ENCODE measurements at regions not wholly inside any gene's neighbourhood (a gene's known extent, or its start where the extent isn't known, plus 50 kb on each side); places are given as distances from the start of the nearest gene placed in this dataset.

- DNase-seq: no peak
- no CpG with 5 or more reads among the region's 2 CpGs for WGBS (ENCODE audit: extremely low coverage, insufficient read length, low lambda C conversion rate)
- H3K9me3 ChIP-seq (ENCODE audit: control insufficient read depth, low read depth, low read length): no peaks in the 10 kb centered on the region
Observed at GRCh38 chr1:233478611-233479010, 135.3 kb upstream of the KCNK1 start.

More at GRCh38 chr1:233478611-233479010, 135.3 kb upstream of the KCNK1 start:
- Histone ChIP-seq H2BK120ac (ENCODE audit: low read depth, low read length, poor library complexity, severe bottlenecking) (no peak overlapping the region), H2AK5ac (ENCODE audit: insufficient read length, low read length) (no peak overlapping the region), H3K56ac (ENCODE audit: insufficient read length, low read depth, low read length) (no peak overlapping the region), H2BK5ac (ENCODE audit: insufficient read length, low read length) (no peak overlapping the region), H3K4me1 (ENCODE audit: insufficient read depth, low read length) (0 out of 2 replicates have a peak, but pooled peaks cover 2% of the 10 kb centered on the region), H3T11ph (ENCODE audit: low read length) (no peak overlapping the region), H3K4me2 (ENCODE audit: insufficient read depth, insufficient read length, low read length) (no peak overlapping the region), H2BK15ac (ENCODE audit: low read depth, low read length) (no peak overlapping the region), H2BK20ac (ENCODE audit: low read depth, low read length, poor library complexity, severe bottlenecking) (no peak overlapping the region), H3K79me2 (ENCODE audit: insufficient read depth, low read length) (no peaks in the 10 kb centered on the region), H4K5ac (ENCODE audit: insufficient read length, low read depth, low read length) (no peak overlapping the region), H3K23ac (ENCODE audit: insufficient read length, low read depth, low read length) (no peak overlapping the region), H3K18ac (ENCODE audit: insufficient read length, low read depth, low read length) (no peak overlapping the region), H3K9ac (ENCODE audit: extremely low read depth, insufficient read length, low read length) (no peak overlapping the region), H4K91ac (ENCODE audit: insufficient read length, low read depth, low read length) (no peak overlapping the region), H3K79me1 (ENCODE audit: insufficient read depth, low read depth, low read length, poor library complexity, severe bottlenecking) (no peaks in the 10 kb centered on the region), H3K27ac (ENCODE audit: insufficient read length, low read depth, low read length) (no peak overlapping the region), H3K23me2 (ENCODE audit: insufficient read length, low read depth, low read length, poor library complexity, severe bottlenecking) (no peaks in the 10 kb centered on the region), H3K27me3 (ENCODE audit: insufficient read depth, low read length) (no peaks in the 10 kb centered on the region), H3K4ac (ENCODE audit: low read depth, low read length) (no peak overlapping the region), H2AFZ (ENCODE audit: low read length) (no peak overlapping the region), H3K14ac (ENCODE audit: insufficient read depth, low read length) (no peak overlapping the region), H2BK12ac (ENCODE audit: insufficient read length, low read depth, low read length) (no peak overlapping the region), H4K20me1 (ENCODE audit: control insufficient read depth, insufficient read depth, insufficient read length) (no peaks in the 10 kb centered on the region), H4K8ac (replicated peaks; ENCODE audit: insufficient read length, low read depth, low read length) (no peak overlapping the region)
- Mint-ChIP-seq H3K27me3 (ENCODE audit: low read depth) (peaks cover 6% of the 10 kb centered on the region; the same call in 1 of the 2 replicates), H3K4me1 (peaks cover 31 to 32% of the 10 kb centered on the region in 2 experiments), H3K27ac (no peak overlapping the region), H3K9me3 (peaks cover 6 to 16% of the 10 kb centered on the region in 2 experiments), H3K4me3 (no peak overlapping the region), H3K36me3 (ENCODE audit: insufficient read depth in 1 of 3, low read depth in 3 of 3) (peaks cover 4 to 9% (median 8%) of the 10 kb centered on the region in 3 experiments; a peak in 5 of 7 replicates)
- no peak for TF ChIP-seq CTCF (conservative IDR thresholded peaks at IDR 0.05)

Data from H9 (cell line).